NCI-H524 treated with DMSO at 0.1 percent for 48 hours (cell line): ENCODE measurements at regions not wholly inside any gene's neighbourhood (a gene's known extent, or its start where the extent isn't known, plus 50 kb on each side); places are given as distances from the start of the nearest gene placed in this dataset.

Experiments
- DNase-seq: peaks from one replicate; lab custom pipeline; 2025; lab: John Stamatoyannopoulos, UW

DNA sequence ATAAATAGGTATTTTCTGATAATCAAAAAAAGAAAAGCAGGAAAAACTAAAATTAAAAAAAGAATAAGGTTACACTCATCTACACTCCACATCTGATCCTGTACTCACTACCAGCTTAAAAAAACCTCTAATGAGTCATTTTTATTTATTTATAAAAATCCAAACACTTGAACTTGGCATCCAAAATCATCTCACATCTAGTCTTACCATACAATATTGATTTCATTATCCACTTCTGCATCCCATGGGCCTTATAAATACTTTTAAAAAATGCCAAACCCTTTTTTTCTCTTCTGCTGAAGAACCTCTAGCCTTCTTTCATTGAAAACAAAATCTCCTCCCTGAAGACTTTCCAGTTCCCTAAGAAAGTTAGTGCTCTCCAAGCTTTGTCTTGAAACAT lies 109.7 kb downstream of the TMTC3 start:
- DNase-seq, result no peak

GRCh38 chr12:88253371-88253978 lies 111.4 kb downstream of the TMTC3 start:
- DNase-seq, result no peak

GRCh38 chr12:88255224-88255623 lies 113.1 kb downstream of the TMTC3 start:
- no peak for DNase-seq

GRCh38 chr12:88255847-88256246 lies 113.7 kb downstream of the TMTC3 start:
- DNase-seq, result no peak

- no peak for DNase-seq
These were observed 116.3 kb downstream of the TMTC3 start for GRCh38 chr12:88258396-88258795.

- no peak for DNase-seq
These were observed 124.8 kb downstream of the TMTC3 start for GRCh38 chr12:88266806-88267360.

- DNase-seq, result no peak
These were observed 125.5 kb downstream of the TMTC3 start for GRCh38 chr12:88267630-88268029.

DNA sequence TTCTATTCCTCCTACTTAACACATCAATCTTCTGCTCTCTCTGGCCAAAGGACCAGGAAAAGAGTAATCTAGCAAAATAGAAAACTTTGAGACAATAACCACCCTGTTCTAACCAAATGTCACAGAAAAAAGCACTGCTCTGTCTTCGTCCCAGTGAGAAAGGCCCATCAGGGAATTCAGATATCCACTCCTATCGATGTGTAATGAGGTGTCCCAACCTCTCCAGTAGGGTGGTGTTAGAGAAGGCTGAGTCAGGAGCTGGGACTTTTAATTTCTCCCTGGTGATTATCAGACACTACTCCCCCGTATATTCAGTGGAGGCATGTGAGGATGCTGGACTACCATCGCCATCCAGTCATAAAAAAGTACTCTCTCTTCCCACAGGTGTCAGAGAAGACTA lies 130.3 kb downstream of the TMTC3 start:
- DNase-seq, result no peak

DNA sequence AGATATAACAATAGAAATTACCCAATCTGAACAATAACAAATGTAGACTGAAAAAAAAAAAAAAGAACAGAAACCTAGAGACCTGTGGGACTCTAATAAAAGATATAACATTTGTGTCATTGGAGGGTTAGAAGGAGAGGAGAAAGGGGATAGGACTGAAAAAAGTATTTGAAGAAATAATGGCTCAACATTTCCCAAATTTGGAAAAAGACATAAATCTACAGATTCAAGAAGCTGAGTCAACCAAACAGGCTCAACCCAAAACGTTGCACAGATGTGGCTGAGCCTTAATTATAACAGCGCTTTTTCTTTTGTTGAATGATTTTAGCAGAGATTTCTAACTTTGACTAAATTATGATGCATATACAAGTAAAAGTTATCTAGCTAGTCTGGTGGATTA lies 131.3 kb downstream of the TMTC3 start:
- DNase-seq, result no peak

GRCh38 chr12:88273875-88274274 lies 131.8 kb downstream of the TMTC3 start:
- no peak for DNase-seq

DNA sequence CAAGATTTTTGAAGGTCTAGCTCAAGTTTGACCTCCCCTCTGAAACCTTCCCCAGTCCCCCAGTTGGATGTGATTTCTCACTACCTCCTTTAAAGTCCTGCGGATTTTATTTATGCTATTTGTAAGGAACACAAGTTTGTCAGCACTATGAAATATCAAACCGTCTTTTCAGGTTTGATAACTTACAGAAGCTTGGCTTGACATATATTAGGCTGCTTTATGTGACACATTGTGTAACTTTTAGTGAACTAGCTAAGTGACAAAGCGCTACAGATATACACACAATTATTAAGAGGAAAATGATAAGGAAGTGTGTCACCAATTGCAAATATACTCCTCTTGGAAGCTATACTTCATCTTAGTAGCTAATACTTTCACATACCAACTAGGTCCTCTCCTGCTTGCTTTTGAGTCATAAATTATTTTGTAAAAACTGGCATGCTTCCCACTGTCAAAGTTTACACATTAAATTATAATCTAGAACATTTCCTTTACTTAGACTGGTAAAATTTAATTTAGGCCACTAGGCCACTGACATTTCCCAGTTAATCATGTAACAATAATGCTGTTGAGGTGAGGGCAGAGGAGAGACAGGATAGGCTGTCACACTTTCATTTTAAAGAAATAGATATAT lies 149.5 kb downstream of the TMTC3 start:
- DNase-seq, result no peak

GRCh38 chr12:88298014-88298682 lies 156.0 kb downstream of the TMTC3 start:
- no peak for DNase-seq

- no peak for DNase-seq
These were observed 156.7 kb downstream of the TMTC3 start for GRCh38 chr12:88298761-88299242.

DNA sequence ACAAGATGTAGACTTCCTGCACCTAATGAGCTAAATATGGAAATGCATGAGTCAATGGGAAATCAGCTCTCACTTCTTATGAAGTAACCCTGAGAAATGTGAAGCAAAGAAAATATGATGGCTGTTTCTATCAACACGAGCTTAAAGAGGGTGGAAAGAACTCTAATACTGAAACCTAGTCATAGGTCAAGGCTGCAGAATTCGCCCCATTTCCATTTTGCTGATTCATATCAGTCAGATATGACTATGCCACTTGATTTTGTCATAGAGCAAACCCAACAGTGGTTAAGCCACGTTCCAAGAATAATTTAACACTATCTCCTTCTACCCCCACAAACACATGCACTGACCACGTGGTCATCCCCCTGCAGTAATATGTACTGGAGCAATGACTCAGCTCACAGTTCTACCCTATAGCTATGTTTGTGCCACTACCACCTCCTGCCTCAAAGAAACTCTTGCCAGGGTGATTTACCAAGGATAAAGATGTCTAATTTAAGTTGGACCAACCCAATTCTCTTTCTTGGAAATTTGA lies 157.5 kb downstream of the TMTC3 start:
- DNase-seq, result no peak

DNA sequence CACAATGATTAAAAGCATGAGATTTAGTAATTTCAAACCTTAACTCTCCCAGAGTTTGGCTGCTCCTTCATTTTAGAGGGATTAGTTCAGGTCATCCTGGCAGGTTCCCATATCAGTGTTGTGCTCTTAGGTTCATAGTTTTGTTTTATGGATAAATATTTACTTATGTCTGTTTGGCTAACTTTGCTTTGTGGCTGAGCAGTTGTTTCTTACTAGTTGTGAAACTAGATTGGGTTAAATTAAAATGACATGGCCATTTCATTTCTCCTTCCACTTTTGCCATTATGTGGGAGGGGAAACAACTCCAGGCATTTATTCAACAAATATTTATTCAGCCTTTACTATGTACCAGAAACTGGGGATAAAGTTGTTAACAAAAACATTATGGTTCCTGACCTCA lies 158.8 kb downstream of the TMTC3 start:
- no peak for DNase-seq

GRCh38 chr12:88303335-88303734 lies 161.2 kb downstream of the TMTC3 start:
- DNase-seq, result no peak

DNA sequence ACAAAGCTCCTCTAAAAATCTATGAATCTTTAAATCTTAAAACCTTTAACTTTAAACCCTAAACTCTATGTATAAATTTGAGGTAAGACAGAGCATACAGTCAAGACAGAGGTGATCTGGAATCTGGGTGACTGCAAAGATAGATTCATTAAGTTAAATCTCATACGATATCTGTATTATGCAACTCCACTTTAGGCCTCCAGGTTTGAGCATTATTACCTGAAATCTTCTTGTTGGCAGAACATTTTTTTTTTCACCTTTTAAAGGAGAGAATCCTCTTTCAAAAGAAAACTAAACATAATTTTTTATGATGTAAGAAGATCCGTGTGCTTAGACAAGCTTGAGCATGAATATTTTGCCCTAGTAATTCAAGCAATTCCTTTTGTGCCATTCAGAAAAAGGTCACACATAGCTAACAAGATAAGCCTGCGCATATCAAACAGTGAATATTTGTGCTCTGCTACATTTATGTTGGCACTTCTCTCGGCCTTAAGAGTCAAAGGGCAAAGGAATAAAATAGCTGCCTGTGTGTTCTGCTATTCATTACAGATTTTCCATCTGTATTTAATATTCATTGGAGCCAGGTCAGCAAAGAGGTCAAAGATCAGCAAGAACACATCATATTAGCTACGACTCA lies 163.3 kb downstream of the TMTC3 start:
- no peak for DNase-seq

DNA sequence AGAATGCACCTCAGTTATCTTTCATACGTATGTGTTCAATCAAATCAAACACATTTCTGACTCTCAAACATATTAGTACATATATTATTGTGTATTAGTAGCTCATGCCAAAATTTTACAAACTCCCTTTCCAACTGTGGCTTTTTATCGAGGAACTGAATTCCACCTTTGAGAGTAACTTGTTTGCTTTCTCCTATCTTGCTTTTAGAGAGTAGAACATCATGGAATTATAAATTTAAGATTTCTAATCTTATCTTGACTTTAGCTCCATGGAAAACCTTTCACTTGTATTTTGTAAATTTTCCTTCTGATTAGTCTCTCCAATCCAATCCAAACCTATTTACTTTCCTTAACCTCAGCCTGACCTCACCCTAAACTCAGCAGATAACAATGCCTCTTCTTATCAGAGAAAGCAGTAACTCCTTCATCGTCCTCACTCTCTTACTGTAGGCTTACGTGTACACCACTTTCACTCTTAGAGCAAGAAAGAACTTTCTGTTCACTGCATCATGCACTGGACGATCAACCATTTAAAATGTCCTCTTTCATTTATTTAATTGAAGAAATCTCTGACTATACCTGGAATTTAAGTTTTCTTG lies 164.5 kb downstream of the TMTC3 start:
- no peak for DNase-seq

- DNase-seq, result no peak
These were observed 165.9 kb downstream of the TMTC3 start for GRCh38 chr12:88307961-88308360.

DNA sequence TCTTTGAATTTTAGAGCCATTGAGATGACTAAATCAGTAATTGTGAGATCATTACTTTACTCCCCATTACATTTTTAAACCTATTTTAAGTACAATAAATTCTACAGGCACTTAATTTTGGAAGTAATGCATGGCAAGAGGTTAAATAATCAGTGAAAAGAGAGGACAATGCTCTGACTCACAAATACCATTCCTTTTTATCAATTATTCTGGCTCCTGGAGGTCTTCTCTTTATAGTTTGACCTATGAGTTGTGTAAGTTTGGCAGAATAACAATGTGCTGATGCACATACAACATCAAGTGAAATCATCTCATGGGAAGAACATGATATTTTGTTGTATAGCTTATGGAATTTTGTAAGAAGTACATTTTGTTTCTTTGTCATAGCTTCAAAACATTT lies 166.7 kb downstream of the TMTC3 start:
- DNase-seq, result no peak

GRCh38 chr12:88309546-88309945 lies 167.4 kb downstream of the TMTC3 start:
- no peak for DNase-seq

- no peak for DNase-seq
These were observed 168.0 kb downstream of the TMTC3 start for GRCh38 chr12:88310069-88310468.
